Panc1 (cell line): ENCODE measurements at regions not wholly inside any gene's neighbourhood (a gene's known extent, or its start where the extent isn't known, plus 50 kb on each side); places are given as distances from the start of the nearest gene placed in this dataset.

ENCODE experiments used
- ATAC-seq: fragments of 200-7000 bp; cut with Tn5 transposase; 2 replicates; pipeline ENCODE4 v1.9.1; 2020; ENCODE audit warnings: mild to moderate bottlenecking, moderate library complexity
- BruUV-seq: library from RNA; stranded (reverse); fragments of 400-500 nt; replicated peaks from 2 replicates; lab custom pipeline; 2021; lab: Mats Ljungman, UMichigan
- CTCF ChIA-PET: fragments of 300-600 bp; sonication (Branson Sonifier 250); formaldehyde crosslinking; loops from one replicate; lab custom pipeline; 2022; ENCODE audit warnings: antibody characterized with exemption; lab: Charles Lee
- POLR2A ChIA-PET: fragments of 300-600 bp; sonication (Branson Sonifier 250); formaldehyde crosslinking; loops from one replicate; lab custom pipeline; 2022; ENCODE audit warnings: antibody characterized with exemption; lab: Charles Lee
- DNase-seq: peaks from one replicate; pipeline ENCODE4 v3.0.0-alpha.2; 2010; ENCODE audit warnings: low read depth, low spot score
- H3K27ac ChIP-seq: 2 replicates; pipeline ENCODE4 v1.5.1; 2011; ENCODE audit warnings: mild to moderate bottlenecking, low read length, inconsistent platforms
- H3K27me3 ChIP-seq: fragments of 200-500 bp; sonication (Bioruptor generic); 2 replicates; pipeline ENCODE4 v1.6.0; 2014; ENCODE audit warnings: low read length, inconsistent platforms; ENCODE audit not compliant: control insufficient read depth, insufficient read depth
- H3K36me3 ChIP-seq: fragments of 200-500 bp; sonication (Bioruptor generic); 2 replicates; pipeline ENCODE4 v1.5.1; 2014; ENCODE audit warnings: inconsistent platforms, mild to moderate bottlenecking, low read length, moderate library complexity; ENCODE audit not compliant: control insufficient read depth, insufficient read depth
- H3K4me1 ChIP-seq: 2 replicates; pipeline ENCODE4 v1.5.1; 2011; ENCODE audit warnings: inconsistent platforms, mild to moderate bottlenecking, low read length, moderate library complexity; ENCODE audit not compliant: control insufficient read depth, insufficient read depth
- H3K4me3 ChIP-seq, 2 experiments: 2 replicates each; pipeline ENCODE4 v1.5.1; 2011 to 2012; ENCODE audit warnings: low read depth in 2 of 2, low read length in 2 of 2, mild to moderate bottlenecking in 2 of 2, inconsistent platforms in 1 of 2, moderate library complexity in 1 of 2
- H3K9me3 ChIP-seq: fragments of 200-500 bp; sonication (Bioruptor generic); 2 replicates; pipeline ENCODE4 v1.5.1; 2014; ENCODE audit warnings: low read depth, mild to moderate bottlenecking, inconsistent platforms, low read length, moderate library complexity; ENCODE audit not compliant: control insufficient read depth, insufficient read depth
- CTCF ChIP-seq: fragments of 450-650 bp; IDR thresholded peaks from 2 replicates; pipeline ENCODE4 v1.5.1; 2017; ENCODE audit warnings: mild to moderate bottlenecking
- POLR2AphosphoS5 ChIP-seq: IDR thresholded peaks from 2 replicates; pipeline ENCODE4 v1.6.1; 2012; ENCODE audit warnings: mild to moderate bottlenecking, low read depth, low read length, moderate library complexity
- SIN3A ChIP-seq: IDR thresholded peaks from 2 replicates; pipeline ENCODE4 v1.6.1; 2012; ENCODE audit warnings: low read depth, mild to moderate bottlenecking, low read length, moderate library complexity, borderline replicate concordance; ENCODE audit not compliant: insufficient read depth
- TCF7L2 ChIP-seq: IDR thresholded peaks from 2 replicates; pipeline ENCODE4 v1.6.1; 2011; ENCODE audit warnings: mild to moderate bottlenecking, low read depth, low read length, inconsistent platforms
- in situ Hi-C: cut with HindIII; loops from 2 replicates; pipeline ENCODE4 v1.10.0; 2016; ENCODE audit warnings: low sequenced_read_pairs, low pct_unique_long_range_greater_than_20kb
- intact Hi-C: fragments of 100-400 bp; cut with micrococcal nuclease; formaldehyde crosslinking; loops from one replicate; pipeline ENCODE4 v1.10.0; 2022; ENCODE audit not compliant: unreplicated experiment
- TF ChIP-seq, protein P1 (sequence below), 2 experiments: IDR thresholded peaks; 2 replicates each; pipeline ENCODE4 v1.6.1; 2011 to 2012; ENCODE audit warnings: low read depth in 2 of 2, control low read depth in 1 of 2, low read length in 1 of 2, mild to moderate bottlenecking in 1 of 2, moderate library complexity in 1 of 2; ENCODE audit not compliant: insufficient read depth in 1 of 2

- ChIA-PET CTCF (no interaction called here), POLR2A (no interaction called here)
- DNase-seq: no peak
- Histone ChIP-seq H3K36me3 (no peaks in the 10 kb centered on the region), H3K27me3 (no peaks in the 10 kb centered on the region; the same call in 1 of the 2 replicates), H3K4me1 (no peaks in the 10 kb centered on the region), H3K9me3 (no peaks in the 10 kb centered on the region), H3K27ac (no peak overlapping the region), H3K4me3 (no peak overlapping the region)
- ATAC-seq: no peak
- TF ChIP-seq, protein P1, sequence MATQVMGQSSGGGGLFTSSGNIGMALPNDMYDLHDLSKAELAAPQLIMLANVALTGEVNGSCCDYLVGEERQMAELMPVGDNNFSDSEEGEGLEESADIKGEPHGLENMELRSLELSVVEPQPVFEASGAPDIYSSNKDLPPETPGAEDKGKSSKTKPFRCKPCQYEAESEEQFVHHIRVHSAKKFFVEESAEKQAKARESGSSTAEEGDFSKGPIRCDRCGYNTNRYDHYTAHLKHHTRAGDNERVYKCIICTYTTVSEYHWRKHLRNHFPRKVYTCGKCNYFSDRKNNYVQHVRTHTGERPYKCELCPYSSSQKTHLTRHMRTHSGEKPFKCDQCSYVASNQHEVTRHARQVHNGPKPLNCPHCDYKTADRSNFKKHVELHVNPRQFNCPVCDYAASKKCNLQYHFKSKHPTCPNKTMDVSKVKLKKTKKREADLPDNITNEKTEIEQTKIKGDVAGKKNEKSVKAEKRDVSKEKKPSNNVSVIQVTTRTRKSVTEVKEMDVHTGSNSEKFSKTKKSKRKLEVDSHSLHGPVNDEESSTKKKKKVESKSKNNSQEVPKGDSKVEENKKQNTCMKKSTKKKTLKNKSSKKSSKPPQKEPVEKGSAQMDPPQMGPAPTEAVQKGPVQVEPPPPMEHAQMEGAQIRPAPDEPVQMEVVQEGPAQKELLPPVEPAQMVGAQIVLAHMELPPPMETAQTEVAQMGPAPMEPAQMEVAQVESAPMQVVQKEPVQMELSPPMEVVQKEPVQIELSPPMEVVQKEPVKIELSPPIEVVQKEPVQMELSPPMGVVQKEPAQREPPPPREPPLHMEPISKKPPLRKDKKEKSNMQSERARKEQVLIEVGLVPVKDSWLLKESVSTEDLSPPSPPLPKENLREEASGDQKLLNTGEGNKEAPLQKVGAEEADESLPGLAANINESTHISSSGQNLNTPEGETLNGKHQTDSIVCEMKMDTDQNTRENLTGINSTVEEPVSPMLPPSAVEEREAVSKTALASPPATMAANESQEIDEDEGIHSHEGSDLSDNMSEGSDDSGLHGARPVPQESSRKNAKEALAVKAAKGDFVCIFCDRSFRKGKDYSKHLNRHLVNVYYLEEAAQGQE (IDR thresholded peaks at IDR 0.05; ENCODE audit: insufficient read depth in 1 of 2, low read depth in 2 of 2, low read length in 1 of 2): no peak
- TF ChIP-seq SIN3A: no peak
- no peak for TF ChIP-seq CTCF
- no peak for TF ChIP-seq TCF7L2
- TF ChIP-seq POLR2AphosphoS5: no peak
- in situ Hi-C loops: no loop called here
- BruUV-seq: no TSS peak
- intact Hi-C loops: no loop called here
These were observed 50.1 kb upstream of the EFEMP1 start for GRCh38 chr2:55973673-55974072.

DNA sequence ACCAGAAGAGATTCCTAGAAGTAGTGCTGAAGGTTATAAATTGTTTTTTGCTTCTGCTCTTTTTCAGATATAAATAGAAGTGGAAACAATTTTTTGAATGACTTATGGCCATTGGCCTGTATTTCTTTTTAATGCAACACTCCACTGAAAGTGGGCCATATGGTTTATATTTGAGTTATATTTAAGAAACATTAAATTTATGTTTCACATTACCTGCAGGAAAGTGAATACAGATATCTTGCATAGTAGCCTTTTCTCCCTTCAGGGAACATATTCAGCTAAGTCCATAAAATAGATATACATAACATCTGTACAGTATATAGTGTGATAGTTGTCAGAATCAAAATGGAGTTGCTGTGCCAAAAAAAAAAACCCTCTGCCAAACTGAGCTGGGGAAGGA, 53.1 kb upstream of the EFEMP1 start:
- POLR2A ChIA-PET: interaction anchor here (0.5 kb wide), 1 partner anchor 30 kb away, joined by 3 read pairs; no protein-coding TSS in a partner anchor
- H3K27ac ChIP-seq: no peak overlapping the region
- H3K27me3 ChIP-seq: no peaks in the 10 kb centered on the region; the same call in 1 of the 2 replicates
- no TSS peak for BruUV-seq
- no peak overlapping the region for H3K4me3 ChIP-seq
- TF ChIP-seq CTCF: no peak
- DNase-seq (no peak), ATAC-seq (no peak)
- in situ Hi-C loops (no loop called here), intact Hi-C loops (no loop called here)
- H3K4me1 ChIP-seq: no peaks in the 10 kb centered on the region
- H3K36me3 ChIP-seq: no peaks in the 10 kb centered on the region
- no peaks in the 10 kb centered on the region for H3K9me3 ChIP-seq
- CTCF ChIA-PET: no interaction called here

DNA sequence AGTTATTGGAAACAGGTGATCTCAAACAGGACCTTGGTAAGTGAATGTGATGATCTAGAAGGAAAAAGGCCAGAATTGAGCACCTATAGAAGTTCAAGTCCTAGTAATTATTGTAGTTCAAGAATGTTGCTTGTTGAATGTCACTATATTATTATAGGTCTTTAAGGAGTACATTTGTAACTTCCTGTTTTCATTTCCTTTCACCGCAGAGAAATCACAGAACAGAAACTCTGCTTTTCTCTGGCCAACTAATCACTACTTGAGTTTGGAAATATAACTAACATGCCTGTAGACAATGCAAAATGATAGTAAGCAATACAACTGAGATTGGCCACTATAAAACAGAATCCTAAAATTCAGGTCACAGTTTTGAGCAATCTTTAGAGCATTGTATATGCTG, 61.8 kb upstream of the EFEMP1 start:
- ChIA-PET POLR2A (no interaction called here), CTCF (no interaction called here)
- DNase-seq (no peak), ATAC-seq (no peak)
- intact Hi-C loops (no loop called here), in situ Hi-C loops (no loop called here)
- H3K27ac ChIP-seq: no peak overlapping the region
- no peaks in the 10 kb centered on the region for H3K27me3 ChIP-seq
- H3K36me3 ChIP-seq: no peaks in the 10 kb centered on the region
- H3K4me1 ChIP-seq: no peaks in the 10 kb centered on the region
- H3K9me3 ChIP-seq: no peaks in the 10 kb centered on the region
- TF ChIP-seq SIN3A (no peak), POLR2AphosphoS5 (no peak), CTCF (no peak), TCF7L2 (no peak)
- TF ChIP-seq, protein P1 (IDR thresholded peaks at IDR 0.05; ENCODE audit: insufficient read depth in 1 of 2, low read depth in 2 of 2, low read length in 1 of 2): no peak
- H3K4me3 ChIP-seq: no peak overlapping the region
- no TSS peak for BruUV-seq
